Activated naive CD4-positive, alpha-beta T cell treated with anti-CD3 and anti-CD28 coated beads, Interleukin-2, amount 10 ng/mL, durations not matched to agents 7 days and 5 days (primary cell): ENCODE measurements at regions not wholly inside any gene's neighbourhood (a gene's known extent, or its start where the extent isn't known, plus 50 kb on each side); places are given as distances from the start of the nearest gene placed in this dataset.

Source experiments
- CTCF ChIA-PET: fragments of 350-600 bp; sonication (Branson Sonifier 250); formaldehyde crosslinking; loops from one replicate; lab custom pipeline; 2021; ENCODE audit warnings: antibody characterized with exemption; lab: Charles Lee
- DNase-seq: peaks from one replicate; pipeline ENCODE4 v3.0.0-alpha.2; 2020
- H3K27ac Mint-ChIP-seq: one replicate; pipeline ENCODE4 v1.8.0; 2021; ENCODE audit warnings: mild to moderate bottlenecking, moderate library complexity, mixed read lengths
- H3K27me3 Mint-ChIP-seq: one replicate; pipeline ENCODE4 v1.8.0; 2021; ENCODE audit warnings: mild to moderate bottlenecking, mixed read lengths
- H3K36me3 Mint-ChIP-seq: one replicate; pipeline ENCODE4 v1.8.0; 2021; ENCODE audit warnings: mixed read lengths
- H3K4me1 Mint-ChIP-seq: one replicate; pipeline ENCODE4 v1.8.0; 2021; ENCODE audit warnings: mixed read lengths
- H3K4me3 Mint-ChIP-seq: one replicate; pipeline ENCODE4 v1.8.0; 2021; ENCODE audit warnings: mild to moderate bottlenecking, moderate library complexity, mixed read lengths
- H3K9me3 Mint-ChIP-seq: one replicate; pipeline ENCODE4 v1.8.0; 2021; ENCODE audit warnings: mixed read lengths

- Mint-ChIP-seq H3K36me3 (peaks cover 3% of the 10 kb centered on the region), H3K27me3 (no peaks in the 10 kb centered on the region), H3K9me3 (peaks cover 4% of the 10 kb centered on the region), H3K4me1 (peaks cover 19% of the 10 kb centered on the region), H3K27ac (no peak overlapping the region), H3K4me3 (no peak overlapping the region)
- CTCF ChIA-PET: no interaction called here
- no peak for DNase-seq
Measured at GRCh38 chr14:98445718-98446117, 826.3 kb downstream of the BCL11B start.

- CTCF ChIA-PET: no interaction called here
- Mint-ChIP-seq H3K27ac (no peak overlapping the region), H3K36me3 (peaks cover 3% of the 10 kb centered on the region), H3K4me1 (peaks cover 19% of the 10 kb centered on the region), H3K27me3 (no peaks in the 10 kb centered on the region), H3K4me3 (no peak overlapping the region), H3K9me3 (peaks cover 4% of the 10 kb centered on the region)
- DNase-seq: no peak
Measured at GRCh38 chr14:98446508-98446907, 825.5 kb downstream of the BCL11B start.

- no peak overlapping the region for H3K4me3 Mint-ChIP-seq
- H3K36me3 Mint-ChIP-seq: peaks cover 2% of the 10 kb centered on the region
Measured at GRCh38 chr14:98456231-98456630, 815.8 kb downstream of the BCL11B start.

GRCh38 chr14:98458702-98459101, 813.3 kb downstream of the BCL11B start:
- H3K27ac Mint-ChIP-seq: no peak overlapping the region
- no peaks in the 10 kb centered on the region for H3K27me3 Mint-ChIP-seq
- no peak overlapping the region for H3K4me3 Mint-ChIP-seq

More at GRCh38 chr14:98456231-98456630, 815.8 kb downstream of the BCL11B start:
- H3K27me3 Mint-ChIP-seq: no peaks in the 10 kb centered on the region
- CTCF ChIA-PET: no interaction called here
- no peaks in the 10 kb centered on the region for H3K4me1 Mint-ChIP-seq
- no peak overlapping the region for H3K27ac Mint-ChIP-seq
- no peak for DNase-seq
- peaks cover 13% of the 10 kb centered on the region for H3K9me3 Mint-ChIP-seq

GRCh38 chr14:98462908-98463307, 809.1 kb downstream of the BCL11B start:
- H3K9me3 Mint-ChIP-seq: peaks cover 8% of the 10 kb centered on the region
- no peaks in the 10 kb centered on the region for H3K4me1 Mint-ChIP-seq
- no peak overlapping the region for H3K4me3 Mint-ChIP-seq
- peaks cover 2% of the 10 kb centered on the region for H3K36me3 Mint-ChIP-seq
- no peaks in the 10 kb centered on the region for H3K27me3 Mint-ChIP-seq
- no peak overlapping the region for H3K27ac Mint-ChIP-seq
- DNase-seq: no peak
- CTCF ChIA-PET: no interaction called here

More at GRCh38 chr14:98458702-98459101, 813.3 kb downstream of the BCL11B start:
- H3K9me3 Mint-ChIP-seq: peaks cover 11% of the 10 kb centered on the region
- no peaks in the 10 kb centered on the region for H3K4me1 Mint-ChIP-seq
- no peak for DNase-seq
- CTCF ChIA-PET: no interaction called here
- peaks cover 2% of the 10 kb centered on the region for H3K36me3 Mint-ChIP-seq

- no peak overlapping the region for H3K27ac Mint-ChIP-seq
- DNase-seq: no peak
- CTCF ChIA-PET: no interaction called here
- no peaks in the 10 kb centered on the region for H3K27me3 Mint-ChIP-seq
- H3K4me1 Mint-ChIP-seq: no peaks in the 10 kb centered on the region
- no peak overlapping the region for H3K4me3 Mint-ChIP-seq
- H3K9me3 Mint-ChIP-seq: peaks cover 6% of the 10 kb centered on the region
- H3K36me3 Mint-ChIP-seq: no peaks in the 10 kb centered on the region
Measured at GRCh38 chr14:98466807-98467206, 805.2 kb downstream of the BCL11B start.

GRCh38 chr14:98470663-98471062, 801.3 kb downstream of the BCL11B start:
- Mint-ChIP-seq H3K27ac (no peak overlapping the region), H3K9me3 (no peaks in the 10 kb centered on the region), H3K4me1 (no peaks in the 10 kb centered on the region), H3K36me3 (no peaks in the 10 kb centered on the region), H3K27me3 (no peaks in the 10 kb centered on the region), H3K4me3 (no peak overlapping the region)
- DNase-seq: no peak
- CTCF ChIA-PET: no interaction called here

- CTCF ChIA-PET: no interaction called here
- Mint-ChIP-seq H3K36me3 (no peaks in the 10 kb centered on the region), H3K27me3 (no peaks in the 10 kb centered on the region), H3K4me1 (no peaks in the 10 kb centered on the region), H3K4me3 (no peak overlapping the region), H3K27ac (no peak overlapping the region), H3K9me3 (peaks cover 5% of the 10 kb centered on the region)
- DNase-seq: no peak
Measured at GRCh38 chr14:98474900-98475299, 797.1 kb downstream of the BCL11B start.

- no peak overlapping the region for H3K4me3 Mint-ChIP-seq
- CTCF ChIA-PET: no interaction called here
Measured at GRCh38 chr14:98477935-98478334, 794.1 kb downstream of the BCL11B start.

GRCh38 chr14:98489115-98489514, 782.9 kb downstream of the BCL11B start:
- H3K4me3 Mint-ChIP-seq: no peak overlapping the region
- H3K9me3 Mint-ChIP-seq: peaks cover 9% of the 10 kb centered on the region
- CTCF ChIA-PET: no interaction called here
- no peaks in the 10 kb centered on the region for H3K4me1 Mint-ChIP-seq
- DNase-seq: no peak
- peaks cover 8% of the 10 kb centered on the region for H3K36me3 Mint-ChIP-seq
- no peaks in the 10 kb centered on the region for H3K27me3 Mint-ChIP-seq
- no peak overlapping the region for H3K27ac Mint-ChIP-seq

More at GRCh38 chr14:98477935-98478334, 794.1 kb downstream of the BCL11B start:
- no peak for DNase-seq
- Mint-ChIP-seq H3K4me1 (no peaks in the 10 kb centered on the region), H3K27ac (no peak overlapping the region), H3K27me3 (no peaks in the 10 kb centered on the region), H3K9me3 (peaks cover 5% of the 10 kb centered on the region), H3K36me3 (no peaks in the 10 kb centered on the region)

- Mint-ChIP-seq H3K4me1 (no peaks in the 10 kb centered on the region), H3K36me3 (no peaks in the 10 kb centered on the region), H3K27me3 (no peaks in the 10 kb centered on the region), H3K27ac (no peak overlapping the region), H3K9me3 (no peaks in the 10 kb centered on the region), H3K4me3 (no peak overlapping the region)
- DNase-seq: no peak
- CTCF ChIA-PET: no interaction called here
Measured at GRCh38 chr14:98494582-98494981, 777.4 kb downstream of the BCL11B start.

- H3K27ac Mint-ChIP-seq: no peak overlapping the region
- no peaks in the 10 kb centered on the region for H3K4me1 Mint-ChIP-seq
- H3K4me3 Mint-ChIP-seq: no peak overlapping the region
- H3K9me3 Mint-ChIP-seq: no peaks in the 10 kb centered on the region
- CTCF ChIA-PET: no interaction called here
- no peak for DNase-seq
- H3K36me3 Mint-ChIP-seq: no peaks in the 10 kb centered on the region
- no peaks in the 10 kb centered on the region for H3K27me3 Mint-ChIP-seq
Measured at GRCh38 chr14:98498019-98498885, 773.7 kb downstream of the BCL11B start.

GRCh38 chr14:98501335-98501734, 770.7 kb downstream of the BCL11B start:
- no peak overlapping the region for H3K27ac Mint-ChIP-seq
- CTCF ChIA-PET: no interaction called here
- H3K4me3 Mint-ChIP-seq: no peak overlapping the region
- no peaks in the 10 kb centered on the region for H3K27me3 Mint-ChIP-seq
- H3K4me1 Mint-ChIP-seq: no peaks in the 10 kb centered on the region
- H3K36me3 Mint-ChIP-seq: no peaks in the 10 kb centered on the region
- no peaks in the 10 kb centered on the region for H3K9me3 Mint-ChIP-seq
- DNase-seq: no peak

- CTCF ChIA-PET: no interaction called here
- Mint-ChIP-seq H3K27ac (no peak overlapping the region), H3K36me3 (no peaks in the 10 kb centered on the region), H3K4me1 (no peaks in the 10 kb centered on the region), H3K9me3 (no peaks in the 10 kb centered on the region), H3K4me3 (no peak overlapping the region), H3K27me3 (no peaks in the 10 kb centered on the region)
- DNase-seq: no peak
Measured at GRCh38 chr14:98501836-98502235, 770.2 kb downstream of the BCL11B start.

GRCh38 chr14:98503086-98503815, 768.7 kb downstream of the BCL11B start:
- no peaks in the 10 kb centered on the region for H3K9me3 Mint-ChIP-seq
- H3K27me3 Mint-ChIP-seq: no peaks in the 10 kb centered on the region
- H3K27ac Mint-ChIP-seq: no peak overlapping the region
- no peaks in the 10 kb centered on the region for H3K36me3 Mint-ChIP-seq
- no peak overlapping the region for H3K4me3 Mint-ChIP-seq
- no peak for DNase-seq
- no peaks in the 10 kb centered on the region for H3K4me1 Mint-ChIP-seq
- CTCF ChIA-PET: no interaction called here
